Hepatocyte (in vitro differentiated cells): ENCODE measurements at regions not wholly inside any gene's neighbourhood (a gene's known extent, or its start where the extent isn't known, plus 50 kb on each side); places are given as distances from the start of the nearest gene placed in this dataset.

Experiments
- DNase-seq: peaks from one replicate; pipeline ENCODE4 v3.0.0-alpha.2; 2016; ENCODE audit warnings: low spot score
- H2AFZ ChIP-seq: fragments of 200-600 bp; sonication (generic); 2 replicates; pipeline ENCODE4 v1.6.0; 2016; ENCODE audit warnings: antibody characterized with exemption, mild to moderate bottlenecking
- H3K27ac ChIP-seq: fragments of 200-600 bp; sonication (generic); 2 replicates; pipeline ENCODE4 v1.5.1; 2016; ENCODE audit warnings: mild to moderate bottlenecking
- H3K27me3 ChIP-seq: fragments of 200-600 bp; sonication (generic); 2 replicates; pipeline ENCODE4 v1.6.1; 2016
- H3K36me3 ChIP-seq: fragments of 200-600 bp; sonication (generic); replicated peaks from 2 replicates; pipeline ENCODE4 v1.5.1; 2016; ENCODE audit warnings: low read depth; ENCODE audit not compliant: insufficient read depth
- H3K4me1 ChIP-seq: fragments of 200-600 bp; sonication (generic); 2 replicates; pipeline ENCODE4 v1.5.1; 2016; ENCODE audit warnings: mild to moderate bottlenecking, moderate library complexity; ENCODE audit not compliant: insufficient read depth
- H3K4me2 ChIP-seq: fragments of 200-600 bp; sonication (generic); 2 replicates; pipeline ENCODE4 v1.6.0; 2016
- H3K4me3 ChIP-seq: fragments of 200-600 bp; sonication (generic); 2 replicates; pipeline ENCODE4 v1.5.1; 2016; ENCODE audit warnings: mild to moderate bottlenecking
- H3K79me2 ChIP-seq: fragments of 200-600 bp; sonication (generic); 2 replicates; pipeline ENCODE4 v1.6.0; 2017; ENCODE audit warnings: mild to moderate bottlenecking
- H3K9me2 ChIP-seq: fragments of 200-600 bp; sonication (generic); replicated peaks from 2 replicates; pipeline ENCODE4 v1.6.0; 2017; ENCODE audit warnings: mild to moderate bottlenecking; ENCODE audit not compliant: insufficient read depth
- H3K9me3 ChIP-seq: fragments of 200-600 bp; sonication (generic); 2 replicates; pipeline ENCODE4 v1.5.1; 2016; ENCODE audit warnings: low read depth, mild to moderate bottlenecking
- H4K20me1 ChIP-seq: fragments of 200-600 bp; sonication (generic); 2 replicates; pipeline ENCODE4 v1.6.0; 2016; ENCODE audit warnings: mild to moderate bottlenecking; ENCODE audit not compliant: insufficient read depth, poor library complexity, severe bottlenecking
- EZH2 ChIP-seq: fragments of 200-600 bp; sonication (generic); IDR thresholded peaks from 2 replicates; pipeline ENCODE4 v1.6.1; 2016; ENCODE audit warnings: antibody characterized with exemption, mild to moderate bottlenecking, borderline replicate concordance
- EZH2phosphoT487 ChIP-seq: fragments of 200-600 bp; sonication (generic); IDR thresholded peaks from one replicate; pipeline ENCODE4 v1.6.1; 2018; ENCODE audit warnings: antibody characterized with exemption, mild to moderate bottlenecking, low read depth, moderate library complexity; ENCODE audit not compliant: unreplicated experiment, severe bottlenecking
- WGBS: methylation state at CpG from one replicate; pipeline ENCODE4 v1.1.6; 2016; ENCODE audit warnings: low lambda C conversion rate; ENCODE audit errors: missing lambda C conversion rate; 5-methylcytosine and 5-hydroxymethylcytosine counted together
- TF ChIP-seq, protein P1 (sequence below): fragments of 200-600 bp; sonication (generic); IDR thresholded peaks from 2 replicates; pipeline ENCODE4 v1.5.1; 2016; ENCODE audit warnings: antibody characterized with exemption, mild to moderate bottlenecking; ENCODE audit not compliant: poor library complexity

DNA sequence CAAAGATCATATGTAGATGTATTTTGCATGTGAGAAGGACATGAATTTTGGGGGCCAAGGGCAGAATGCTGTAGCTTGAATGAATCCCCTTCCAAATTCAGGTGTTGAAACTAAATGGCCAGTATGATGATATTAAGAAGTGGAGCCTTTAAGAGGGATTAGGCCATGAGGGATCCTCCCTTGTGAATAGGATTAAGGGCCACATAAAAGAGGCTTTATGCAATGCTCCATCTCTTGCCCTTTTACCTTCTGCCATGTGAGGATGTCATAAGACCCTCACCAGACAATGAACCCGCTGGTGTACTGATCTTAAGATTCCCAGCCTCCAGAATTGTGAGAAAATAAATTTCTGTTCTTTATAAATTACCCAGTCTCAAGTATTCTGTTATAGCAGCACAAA is 206.1 kb downstream of the YTHDC2 start:
- Histone ChIP-seq H3K4me2 (no peak overlapping the region), H2AFZ (no peak overlapping the region), H3K27me3 (no peaks in the 10 kb centered on the region), H3K4me1 (no peaks in the 10 kb centered on the region), H3K27ac (no peak overlapping the region), H3K9me3 (no peaks in the 10 kb centered on the region), H3K36me3 (no peaks in the 10 kb centered on the region), H3K9me2 (no peaks in the 10 kb centered on the region), H4K20me1 (no peaks in the 10 kb centered on the region), H3K4me3 (no peak overlapping the region), H3K79me2 (no peaks in the 10 kb centered on the region)
- TF ChIP-seq EZH2phosphoT487: no peak
- 73% methylated on average over 1 of the region's 1 CpG for WGBS
- DNase-seq: no peak

DNA sequence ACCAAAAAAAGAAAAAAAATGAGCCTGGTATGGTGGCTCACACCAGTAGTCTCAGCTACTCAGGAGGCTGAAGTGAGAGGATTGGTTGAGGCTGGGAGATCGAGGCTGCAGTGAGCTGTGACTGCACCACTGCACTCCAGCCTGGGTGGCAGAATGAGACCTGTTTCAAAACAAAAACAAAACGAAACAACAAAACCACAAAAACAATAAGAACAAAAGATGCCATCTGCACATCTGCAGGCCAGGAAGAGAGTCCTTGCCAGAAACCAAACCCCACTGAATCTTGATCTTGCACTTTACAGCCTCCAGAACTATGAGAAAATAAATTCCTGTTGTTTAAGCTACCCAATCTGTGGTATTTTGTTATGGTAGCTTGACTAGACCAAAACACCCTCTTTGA is 207.7 kb downstream of the YTHDC2 start:
- Histone ChIP-seq H3K4me2 (no peak overlapping the region), H3K4me1 (no peaks in the 10 kb centered on the region), H3K27ac (no peak overlapping the region), H3K36me3 (no peaks in the 10 kb centered on the region), H3K4me3 (no peak overlapping the region), H3K27me3 (no peaks in the 10 kb centered on the region), H3K9me3 (no peaks in the 10 kb centered on the region), H3K79me2 (no peaks in the 10 kb centered on the region), H2AFZ (no peak overlapping the region), H4K20me1 (no peaks in the 10 kb centered on the region), H3K9me2 (no peaks in the 10 kb centered on the region)
- TF ChIP-seq EZH2phosphoT487 (no peak), EZH2 (no peak)
- TF ChIP-seq, protein P1, sequence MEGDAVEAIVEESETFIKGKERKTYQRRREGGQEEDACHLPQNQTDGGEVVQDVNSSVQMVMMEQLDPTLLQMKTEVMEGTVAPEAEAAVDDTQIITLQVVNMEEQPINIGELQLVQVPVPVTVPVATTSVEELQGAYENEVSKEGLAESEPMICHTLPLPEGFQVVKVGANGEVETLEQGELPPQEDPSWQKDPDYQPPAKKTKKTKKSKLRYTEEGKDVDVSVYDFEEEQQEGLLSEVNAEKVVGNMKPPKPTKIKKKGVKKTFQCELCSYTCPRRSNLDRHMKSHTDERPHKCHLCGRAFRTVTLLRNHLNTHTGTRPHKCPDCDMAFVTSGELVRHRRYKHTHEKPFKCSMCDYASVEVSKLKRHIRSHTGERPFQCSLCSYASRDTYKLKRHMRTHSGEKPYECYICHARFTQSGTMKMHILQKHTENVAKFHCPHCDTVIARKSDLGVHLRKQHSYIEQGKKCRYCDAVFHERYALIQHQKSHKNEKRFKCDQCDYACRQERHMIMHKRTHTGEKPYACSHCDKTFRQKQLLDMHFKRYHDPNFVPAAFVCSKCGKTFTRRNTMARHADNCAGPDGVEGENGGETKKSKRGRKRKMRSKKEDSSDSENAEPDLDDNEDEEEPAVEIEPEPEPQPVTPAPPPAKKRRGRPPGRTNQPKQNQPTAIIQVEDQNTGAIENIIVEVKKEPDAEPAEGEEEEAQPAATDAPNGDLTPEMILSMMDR: no peak
- DNase-seq: no peak
- WGBS: 78% methylated on average over 2 of the region's 2 CpGs

DNA sequence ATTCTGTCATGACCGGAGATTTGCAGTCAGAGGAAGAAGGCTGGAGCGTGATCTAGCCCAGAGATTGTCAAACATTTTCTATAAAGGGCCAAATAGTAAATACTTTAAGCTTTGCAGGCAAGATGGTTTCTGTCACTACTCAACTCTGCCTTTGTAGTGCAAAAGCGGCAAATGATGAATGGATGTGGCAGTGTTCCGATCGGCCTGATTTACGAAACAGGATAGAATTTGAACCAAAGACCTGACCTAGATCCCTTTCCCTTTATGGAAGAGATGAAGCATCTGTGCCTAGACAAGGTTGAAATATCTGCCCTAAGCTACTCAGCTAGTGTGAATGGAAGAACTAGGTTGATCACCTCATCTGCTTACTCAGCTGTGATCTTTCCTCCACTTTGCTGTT is 209.5 kb downstream of the YTHDC2 start:
- H3K9me2 ChIP-seq: no peaks in the 10 kb centered on the region
- no peaks in the 10 kb centered on the region for H3K9me3 ChIP-seq
- H3K27ac ChIP-seq: no peak overlapping the region
- no peak for DNase-seq
- no peak overlapping the region for H3K4me3 ChIP-seq
- no peaks in the 10 kb centered on the region for H3K79me2 ChIP-seq
- 34% methylated on average over 6 of the region's 6 CpGs for WGBS
- no peak for TF ChIP-seq EZH2phosphoT487
- TF ChIP-seq, protein P1: no peak
- no peak for TF ChIP-seq EZH2
- no peak overlapping the region for H2AFZ ChIP-seq
- H3K36me3 ChIP-seq: no peaks in the 10 kb centered on the region
- H3K4me1 ChIP-seq: no peaks in the 10 kb centered on the region
- H4K20me1 ChIP-seq: no peaks in the 10 kb centered on the region
- H3K27me3 ChIP-seq: no peaks in the 10 kb centered on the region
- no peak overlapping the region for H3K4me2 ChIP-seq

DNA sequence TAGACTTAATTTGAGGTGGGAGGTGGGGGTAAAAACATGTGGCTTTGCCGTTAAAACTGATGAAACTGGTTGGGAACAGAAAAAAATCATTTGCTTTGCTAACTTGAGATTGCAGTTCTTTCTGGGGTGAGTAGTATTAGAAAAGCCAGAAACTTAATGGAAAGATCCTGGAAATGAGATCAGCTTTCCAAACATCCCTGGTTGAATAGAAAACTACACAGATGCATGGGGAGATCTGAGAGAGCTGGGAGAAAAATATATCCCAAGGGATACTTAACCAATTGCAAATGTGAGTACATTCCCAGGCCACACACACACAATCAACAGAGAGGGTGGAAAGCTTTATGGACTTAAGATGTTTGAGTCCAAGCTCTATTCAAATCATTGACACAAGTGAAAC is 222.3 kb downstream of the YTHDC2 start:
- TF ChIP-seq, protein P1: no peak
- TF ChIP-seq EZH2phosphoT487: no peak
- no peak for TF ChIP-seq EZH2
- Histone ChIP-seq H2AFZ (no peak overlapping the region), H4K20me1 (no peaks in the 10 kb centered on the region), H3K4me2 (no peak overlapping the region), H3K79me2 (no peaks in the 10 kb centered on the region), H3K27ac (no peak overlapping the region), H3K27me3 (no peaks in the 10 kb centered on the region), H3K4me3 (no peak overlapping the region), H3K36me3 (no peaks in the 10 kb centered on the region), H3K9me2 (no peaks in the 10 kb centered on the region), H3K4me1 (no peaks in the 10 kb centered on the region), H3K9me3 (no peaks in the 10 kb centered on the region)
- WGBS: 63% methylated on average over 1 of the region's 1 CpG
- DNase-seq: no peak
